ENCODE measurements at regions not wholly inside any gene's neighbourhood (a gene's known extent, or its start where the extent isn't known, plus 50 kb on each side); places are given as distances from the start of the nearest gene placed in this dataset.

- BruUV-seq (replicated peaks) = no TSS peak
- Histone ChIP-seq H3K4me2 (ENCODE audit: low read length) (no peak overlapping the region), H2AFZ (ENCODE audit: low read depth, low read length, poor library complexity, severe bottlenecking) (no peak overlapping the region), H3K79me2 (ENCODE audit: insufficient read depth, low read length) (no peaks in the 10 kb centered on the region), H3K9ac (ENCODE audit: low read length) (no peak overlapping the region), H3K4me1 (ENCODE audit: control insufficient read depth in 1 of 2, insufficient read depth in 2 of 2, low read length in 2 of 2) (no peaks in the 10 kb centered on the region), H3K9me3 (ENCODE audit: control insufficient read depth in 1 of 2, insufficient read depth in 1 of 2, low read depth in 1 of 2, low read length in 2 of 2) (no peaks in the 10 kb centered on the region), H3K36me3 (ENCODE audit: control insufficient read depth in 1 of 2, insufficient read depth in 2 of 2, low read length in 2 of 2) (no peaks in the 10 kb centered on the region), H3K27ac (ENCODE audit: low read depth, low read length) (no peak overlapping the region), H3K27me3 (ENCODE audit: insufficient read depth, low read length) (no peaks in the 10 kb centered on the region; the same call in 1 of the 2 replicates), H3K4me3 (replicated peaks in 1 of 2; ENCODE audit: low read depth in 1 of 2, low read length in 2 of 2) (no peak overlapping the region), H3K9me2 (ENCODE audit: insufficient read depth) (no peaks in the 10 kb centered on the region), H4K20me1 (ENCODE audit: insufficient read depth) (no peaks in the 10 kb centered on the region)
- intact Hi-C loops (cut with micrococcal nuclease) = no loop called here
- ChIA-PET CTCF (no interaction called here), RAD21 (ENCODE audit: low non-redundant PET in 1 of 2, low total read pairs in 2 of 2, uncharacterized antibody in 2 of 2, unreplicated experiment in 2 of 2) (no interaction called here), POLR2A (no interaction called here)
- TF ChIP-seq SRF (IDR thresholded peaks at IDR 0.05; ENCODE audit: low read depth) (no peak), SIN3A (IDR thresholded peaks at IDR 0.05; ENCODE audit: low read depth) (no peak), ZNF274 (IDR thresholded peaks at IDR 0.05; ENCODE audit: low read depth, low read length) (no peak), EGR1 (IDR thresholded peaks at IDR 0.05; ENCODE audit: low read depth) (no peak), ELF1 (IDR thresholded peaks at IDR 0.05; ENCODE audit: borderline replicate concordance, low read depth) (no peak), CBX3 (IDR thresholded peaks at IDR 0.05; ENCODE audit: low read depth) (no peak), ZFX (IDR thresholded peaks at IDR 0.05) (no peak), ATF3 (IDR thresholded peaks at IDR 0.05) (no peak), RAD21 (IDR thresholded peaks at IDR 0.05; ENCODE audit: low read depth) (no peak), CEBPB (IDR thresholded peaks at IDR 0.05; ENCODE audit: low read depth) (no peak), TCF7L2 (IDR thresholded peaks at IDR 0.05; ENCODE audit: borderline replicate concordance, extremely low read depth, insufficient read depth, insufficient read length) (no peak), JUND (IDR thresholded peaks at IDR 0.05) (no peak), ZBTB33 (IDR thresholded peaks at IDR 0.05; ENCODE audit: extremely low read depth, insufficient replicate concordance, low read length) (no peak), POLR2A (IDR thresholded peaks at IDR 0.05; ENCODE audit: borderline replicate concordance, extremely low read depth, insufficient read depth, insufficient read length) (no peak), YY1 (IDR thresholded peaks at IDR 0.05; ENCODE audit: extremely low read depth, insufficient replicate concordance, low read depth, low read length) (no peak)
- ATAC-seq (no peak), DNase-seq (ENCODE audit: low read depth, low spot score) (no peak)
Observed at GRCh38 chr6:1242021-1242420, 69.9 kb upstream of the FOXQ1 start.
